Endothelial cell of umbilical vein (primary cell): ENCODE measurements at regions not wholly inside any gene's neighbourhood (a gene's known extent, or its start where the extent isn't known, plus 50 kb on each side); places are given as distances from the start of the nearest gene placed in this dataset.

Source experiments
- BruUV-seq: library from RNA; stranded (reverse); fragments of 400-500 nt; replicated peaks from 2 replicates; lab custom pipeline; 2021; lab: Mats Ljungman, UMichigan
- CTCF ChIA-PET: fragments of 300-600, 350-600 bp; sonication (Branson Sonifier 250); formaldehyde crosslinking; loops from one replicate; lab custom pipeline; 2021; ENCODE audit warnings: antibody characterized with exemption, inconsistent platforms; lab: Charles Lee
- POLR2A ChIA-PET: fragments of 300-600, 350-600 bp; sonication (Branson Sonifier 250); formaldehyde crosslinking; loops from one replicate; lab custom pipeline; 2021; ENCODE audit warnings: antibody characterized with exemption, inconsistent platforms; lab: Charles Lee
- DNase-seq: peaks from one replicate; pipeline ENCODE4 v3.0.0-alpha.2; 2011; ENCODE audit warnings: low read depth, low spot score
- FAIRE-seq: peaks from 2 replicates; lab custom pipeline; 2011; peaks lifted over from hg19 to GRCh38; lab: Jason Lieb, UNC
- H2AFZ ChIP-seq: 2 replicates; pipeline ENCODE4 v1.6.0; 2012; ENCODE audit warnings: low read depth, low read length, control low read depth, inconsistent platforms
- H3K27ac ChIP-seq: 2 replicates; pipeline ENCODE4 v1.5.1; 2011; ENCODE audit warnings: low read depth, mild to moderate bottlenecking, control low read depth, low read length, moderate library complexity; ENCODE audit not compliant: insufficient read depth
- H3K27me3 ChIP-seq, 2 experiments: 2 replicates each; pipeline versions ENCODE4 v1.6.0 to v1.6.1; 2011; ENCODE audit warnings: low read length in 2 of 2, mixed read lengths in 1 of 2; ENCODE audit not compliant: control insufficient read depth in 2 of 2, insufficient read depth in 2 of 2
- H3K36me3 ChIP-seq, 2 experiments: 2 replicates in 1 of 2; 3 replicates in 1 of 2; pipeline ENCODE4 v1.5.1; 2011; ENCODE audit warnings: low read length in 2 of 2, mild to moderate bottlenecking in 1 of 2, moderate library complexity in 1 of 2; ENCODE audit not compliant: control insufficient read depth in 2 of 2, insufficient read depth in 2 of 2; ENCODE audit errors: extremely low read depth in 1 of 2
- H3K4me1 ChIP-seq: 3 replicates; pipeline ENCODE4 v1.5.1; 2011; ENCODE audit warnings: mild to moderate bottlenecking, low read length; ENCODE audit not compliant: control insufficient read depth, insufficient read depth; ENCODE audit errors: extremely low read depth
- H3K4me2 ChIP-seq: 2 replicates; pipeline ENCODE4 v1.6.1; 2011; ENCODE audit warnings: low read length, control low read depth, mixed read lengths; ENCODE audit not compliant: insufficient read depth
- H3K4me3 ChIP-seq, 3 experiments: fragments of 200-600 bp in 1 of 3; sonication (generic), shearing (Covaris generic) in 1 of 3; replicated peaks in 1 of 3; 2 replicates each; pipeline ENCODE4 v1.5.1; 2011 to 2016; ENCODE audit warnings: control low read depth in 3 of 3, low read length in 3 of 3, mild to moderate bottlenecking in 2 of 3, inconsistent platforms in 1 of 3, low read depth in 1 of 3, moderate library complexity in 1 of 3; ENCODE audit not compliant: insufficient read depth in 1 of 3
- H3K79me2 ChIP-seq: 2 replicates; pipeline ENCODE4 v1.6.0; 2012; ENCODE audit warnings: low read length, inconsistent platforms; ENCODE audit not compliant: control insufficient read depth, insufficient read depth
- H3K9ac ChIP-seq: replicated peaks from 2 replicates; pipeline ENCODE3; 2011; ENCODE audit warnings: low read length, control low read depth; ENCODE audit not compliant: insufficient read depth; ENCODE audit errors: extremely low read depth
- H3K9me1 ChIP-seq: replicated peaks from 3 replicates; pipeline ENCODE4 v1.6.0; 2011; ENCODE audit warnings: mild to moderate bottlenecking, low read length; ENCODE audit not compliant: control insufficient read depth, insufficient read depth; ENCODE audit errors: extremely low read depth
- H3K9me3 ChIP-seq: replicated peaks from 2 replicates; pipeline ENCODE4 v1.5.1; 2012; ENCODE audit warnings: low read length, inconsistent platforms; ENCODE audit not compliant: control insufficient read depth, insufficient read depth
- H4K20me1 ChIP-seq: replicated peaks from 2 replicates; pipeline ENCODE3; 2011; ENCODE audit warnings: mild to moderate bottlenecking, low read length; ENCODE audit not compliant: control insufficient read depth, insufficient read depth; ENCODE audit errors: extremely low read depth
- EZH2 ChIP-seq: IDR thresholded peaks from 2 replicates; pipeline ENCODE4 v1.6.1; 2012; ENCODE audit warnings: borderline replicate concordance, low read depth, mild to moderate bottlenecking, moderate library complexity, low read length, inconsistent platforms; ENCODE audit not compliant: severe bottlenecking
- FOS ChIP-seq: IDR thresholded peaks from 2 replicates; pipeline ENCODE4 v1.6.1; 2011; ENCODE audit warnings: mild to moderate bottlenecking, low read length, moderate library complexity, borderline replicate concordance; ENCODE audit not compliant: insufficient read depth
- GATA2 ChIP-seq: IDR thresholded peaks from 2 replicates; pipeline ENCODE4 v1.7.0; 2011; ENCODE audit warnings: low read depth, mild to moderate bottlenecking, moderate library complexity, mixed read lengths, low read length; ENCODE audit not compliant: insufficient read length, insufficient read depth
- JUN ChIP-seq: IDR thresholded peaks from 2 replicates; pipeline ENCODE4 v1.6.1; 2011; ENCODE audit warnings: borderline replicate concordance, low read depth; ENCODE audit not compliant: insufficient read length, insufficient read depth
- MYC ChIP-seq: IDR thresholded peaks from one replicate; pipeline ENCODE4 v1.6.1; 2011; ENCODE audit warnings: mild to moderate bottlenecking, low read depth, low read length
- POLR2A ChIP-seq: IDR thresholded peaks from 2 replicates; pipeline ENCODE4 v1.6.1; 2012; ENCODE audit warnings: low read depth, mild to moderate bottlenecking, control low read depth, low read length
- POLR2AphosphoS5 ChIP-seq: IDR thresholded peaks from 2 replicates; pipeline ENCODE4 v1.6.1; 2012; ENCODE audit warnings: low read depth, mild to moderate bottlenecking, control low read depth, low read length, moderate library complexity; ENCODE audit not compliant: insufficient read depth
- dilution Hi-C: fragments of 300-500 bp; cut with MboI; formaldehyde crosslinking; loops from one replicate; pipeline ENCODE4 v1.15.0; 2019; ENCODE audit warnings: low sequenced_read_pairs; ENCODE audit not compliant: extremely low pct_ligation_motif_present
- intact Hi-C: fragments of 100-400 bp; cut with micrococcal nuclease; formaldehyde crosslinking; loops from one replicate; pipeline ENCODE4 v1.10.0; 2022
- TF ChIP-seq, protein P1 (sequence below): IDR thresholded peaks from 2 replicates; pipeline ENCODE4 v1.6.1; 2011; ENCODE audit not compliant: insufficient read depth, insufficient read length
- TF ChIP-seq, protein P2 (sequence below), 2 donors: IDR thresholded peaks; 1 replicate in 1 of 2; 2 replicates in 1 of 2; pipeline ENCODE4 v1.5.1; 2011; ENCODE audit warnings: low read length in 2 of 2, mild to moderate bottlenecking in 2 of 2, moderate library complexity in 2 of 2, control low read depth in 1 of 2, inconsistent platforms in 1 of 2, low read depth in 1 of 2; ENCODE audit not compliant: insufficient read depth in 1 of 2; ENCODE audit errors: extremely low read depth in 1 of 2

DNA sequence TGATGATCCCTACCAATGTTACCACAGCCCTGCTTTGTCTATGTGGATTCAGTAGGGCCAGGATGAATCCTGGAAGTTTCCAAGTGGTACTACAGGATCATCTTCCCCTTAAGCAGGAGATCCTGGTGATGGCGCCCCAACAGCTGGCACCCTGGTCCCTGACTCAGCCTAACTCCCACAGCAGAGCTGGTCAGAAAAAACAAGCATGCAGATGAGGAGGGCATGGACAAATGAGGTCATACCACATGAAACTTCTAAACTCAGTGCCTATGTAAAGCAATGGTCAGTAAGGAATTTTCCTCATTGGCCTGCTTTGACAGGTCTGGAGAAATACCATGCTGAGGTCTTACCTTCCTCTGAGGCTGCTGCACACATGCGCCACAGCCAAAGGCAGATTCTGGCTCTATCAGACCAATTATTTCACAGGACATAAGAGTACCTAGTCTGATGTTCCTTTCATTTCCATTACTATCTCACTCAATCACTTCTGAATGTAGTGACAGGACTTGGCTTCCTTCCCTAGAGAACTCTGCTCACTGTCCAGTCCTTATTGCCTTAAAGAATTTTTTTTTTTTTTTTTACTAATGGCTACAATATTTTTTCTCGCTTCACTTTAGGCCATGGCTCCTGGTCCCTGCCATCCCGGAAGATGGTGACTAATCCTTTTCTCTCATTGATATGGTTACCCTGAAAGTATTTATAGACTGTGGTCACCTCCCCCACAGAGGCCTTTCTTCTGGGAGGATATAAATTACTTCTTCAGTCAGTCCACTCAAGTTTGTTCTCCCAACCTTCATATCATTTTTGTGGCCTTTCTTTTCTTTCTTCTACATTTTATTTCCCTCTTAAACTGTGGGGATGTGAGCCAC, 525.2 kb upstream of the PSMD7 start:
- Histone ChIP-seq H3K9ac (no peak overlapping the region), H3K4me1 (no peaks in the 10 kb centered on the region), H3K9me3 (peaks cover 2% of the 10 kb centered on the region), H3K27ac (no peak overlapping the region), H3K9me1 (no peaks in the 10 kb centered on the region), H3K4me2 (no peak overlapping the region), H3K27me3 (no peaks in the 10 kb centered on the region), H3K4me3 (no peak overlapping the region), H3K36me3 (no peaks in the 10 kb centered on the region), H3K79me2 (no peaks in the 10 kb centered on the region), H2AFZ (no peak overlapping the region), H4K20me1 (no peaks in the 10 kb centered on the region)
- ChIA-PET POLR2A (no interaction called here), CTCF (no interaction called here)
- dilution Hi-C loops: no loop called here
- intact Hi-C loops: no loop called here
- no peak for DNase-seq
- TF ChIP-seq FOS (no peak), GATA2 (no peak), POLR2A (no peak), EZH2 (no peak), MYC (no peak), JUN (no peak), POLR2AphosphoS5 (no peak)
- TF ChIP-seq, protein P1, sequence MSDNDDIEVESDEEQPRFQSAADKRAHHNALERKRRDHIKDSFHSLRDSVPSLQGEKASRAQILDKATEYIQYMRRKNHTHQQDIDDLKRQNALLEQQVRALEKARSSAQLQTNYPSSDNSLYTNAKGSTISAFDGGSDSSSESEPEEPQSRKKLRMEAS: no peak
- TF ChIP-seq, protein P2, sequence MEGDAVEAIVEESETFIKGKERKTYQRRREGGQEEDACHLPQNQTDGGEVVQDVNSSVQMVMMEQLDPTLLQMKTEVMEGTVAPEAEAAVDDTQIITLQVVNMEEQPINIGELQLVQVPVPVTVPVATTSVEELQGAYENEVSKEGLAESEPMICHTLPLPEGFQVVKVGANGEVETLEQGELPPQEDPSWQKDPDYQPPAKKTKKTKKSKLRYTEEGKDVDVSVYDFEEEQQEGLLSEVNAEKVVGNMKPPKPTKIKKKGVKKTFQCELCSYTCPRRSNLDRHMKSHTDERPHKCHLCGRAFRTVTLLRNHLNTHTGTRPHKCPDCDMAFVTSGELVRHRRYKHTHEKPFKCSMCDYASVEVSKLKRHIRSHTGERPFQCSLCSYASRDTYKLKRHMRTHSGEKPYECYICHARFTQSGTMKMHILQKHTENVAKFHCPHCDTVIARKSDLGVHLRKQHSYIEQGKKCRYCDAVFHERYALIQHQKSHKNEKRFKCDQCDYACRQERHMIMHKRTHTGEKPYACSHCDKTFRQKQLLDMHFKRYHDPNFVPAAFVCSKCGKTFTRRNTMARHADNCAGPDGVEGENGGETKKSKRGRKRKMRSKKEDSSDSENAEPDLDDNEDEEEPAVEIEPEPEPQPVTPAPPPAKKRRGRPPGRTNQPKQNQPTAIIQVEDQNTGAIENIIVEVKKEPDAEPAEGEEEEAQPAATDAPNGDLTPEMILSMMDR (IDR thresholded peaks at IDR 0.05; ENCODE audit: extremely low read depth in 1 of 2, insufficient read depth in 1 of 2, low read depth in 1 of 2, low read length in 2 of 2): no peak
- FAIRE-seq: no peak
- BruUV-seq: no TSS peak
